ENCODE measurements at regions not wholly inside any gene's neighbourhood (a gene's known extent, or its start where the extent isn't known, plus 50 kb on each side); places are given as distances from the start of the nearest gene placed in this dataset.

DNA sequence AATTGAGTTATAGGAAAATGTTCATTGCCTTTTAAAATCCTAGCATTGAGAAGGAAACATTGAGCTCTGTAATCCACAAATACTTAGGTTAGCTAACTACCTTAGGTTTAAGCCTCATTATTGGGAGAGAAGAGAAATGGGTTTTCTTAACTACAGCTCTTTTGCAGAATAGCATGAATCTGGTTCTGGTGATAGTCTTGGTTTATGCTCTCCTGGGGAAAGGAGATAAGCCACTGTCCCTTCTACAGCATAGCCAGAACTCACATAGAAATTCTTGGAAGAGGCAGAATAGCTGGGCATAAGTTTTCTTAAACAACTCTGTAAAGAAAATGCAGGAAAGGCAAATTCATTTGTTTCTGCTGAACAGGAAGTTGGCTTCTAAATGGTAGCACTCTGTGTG, 378.6 kb upstream of the CHRM2 start:
- Histone ChIP-seq H2AFZ (no peak overlapping the region), H3K79me2 (no peaks in the 10 kb centered on the region), H3K36me3 (replicated peaks; ENCODE audit: insufficient read depth, low read depth) (no peaks in the 10 kb centered on the region), H3K4me3 (no peak overlapping the region), H3K27ac (no peak overlapping the region), H3K4me2 (no peak overlapping the region), H3K27me3 (no peaks in the 10 kb centered on the region), H3K9me2 (replicated peaks; ENCODE audit: insufficient read depth) (no peaks in the 10 kb centered on the region), H4K20me1 (ENCODE audit: insufficient read depth, poor library complexity, severe bottlenecking) (no peaks in the 10 kb centered on the region), H3K9me3 (ENCODE audit: low read depth) (no peaks in the 10 kb centered on the region), H3K4me1 (ENCODE audit: insufficient read depth) (no peaks in the 10 kb centered on the region)
- no peak for DNase-seq (ENCODE audit: low spot score)
- TF ChIP-seq CTCF (IDR thresholded peaks at IDR 0.05; ENCODE audit: poor library complexity) = no peak
- no peak for TF ChIP-seq EZH2phosphoT487 (IDR thresholded peaks at IDR 0.05; ENCODE audit: low read depth, severe bottlenecking, unreplicated experiment)
- TF ChIP-seq EZH2 (IDR thresholded peaks at IDR 0.05; ENCODE audit: borderline replicate concordance) = no peak

DNA sequence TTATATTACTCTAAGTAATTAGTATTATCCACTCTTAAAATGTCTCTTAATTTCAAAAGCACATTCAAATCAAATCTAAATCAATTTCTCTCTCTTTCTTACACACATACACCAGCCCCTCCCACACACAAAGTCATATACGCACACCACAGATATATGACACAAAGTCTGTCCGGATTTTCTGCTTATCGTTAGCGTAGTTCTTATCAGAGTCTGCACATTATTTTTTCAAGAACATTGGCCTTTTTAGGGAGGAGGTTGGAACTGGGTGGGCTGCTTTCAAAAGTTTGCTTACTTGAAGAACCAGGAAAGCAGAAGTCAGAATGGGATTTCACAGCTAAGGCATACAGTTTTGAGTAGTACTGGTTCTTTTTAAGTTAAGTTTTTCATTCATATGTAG, 387.6 kb upstream of the CHRM2 start:
- H3K36me3 ChIP-seq (replicated peaks; ENCODE audit: insufficient read depth, low read depth) = no peaks in the 10 kb centered on the region
- H3K27ac ChIP-seq = no peak overlapping the region
- H2AFZ ChIP-seq = no peak overlapping the region
- no peak for TF ChIP-seq CTCF (IDR thresholded peaks at IDR 0.05; ENCODE audit: poor library complexity)
- H3K27me3 ChIP-seq = no peaks in the 10 kb centered on the region
- WGBS (ENCODE audit: low lambda C conversion rate, missing lambda C conversion rate) = 47% methylated on average over 4 of the region's 4 CpGs
- H4K20me1 ChIP-seq (ENCODE audit: insufficient read depth, poor library complexity, severe bottlenecking) = no peaks in the 10 kb centered on the region
- DNase-seq (ENCODE audit: low spot score) = no peak
- no peaks in the 10 kb centered on the region for H3K79me2 ChIP-seq
- no peaks in the 10 kb centered on the region for H3K4me1 ChIP-seq (ENCODE audit: insufficient read depth)
- H3K4me3 ChIP-seq = no peak overlapping the region
- H3K9me2 ChIP-seq (replicated peaks; ENCODE audit: insufficient read depth) = no peaks in the 10 kb centered on the region
- no peak overlapping the region for H3K4me2 ChIP-seq
- H3K9me3 ChIP-seq (ENCODE audit: low read depth) = no peaks in the 10 kb centered on the region

GRCh38 chr7:136479922-136480321, 388.5 kb upstream of the CHRM2 start:
- Histone ChIP-seq H3K9me3 (ENCODE audit: low read depth) (no peaks in the 10 kb centered on the region), H3K79me2 (no peaks in the 10 kb centered on the region), H3K4me1 (ENCODE audit: insufficient read depth) (no peaks in the 10 kb centered on the region), H4K20me1 (ENCODE audit: insufficient read depth, poor library complexity, severe bottlenecking) (no peaks in the 10 kb centered on the region), H2AFZ (no peak overlapping the region), H3K27ac (no peak overlapping the region), H3K4me2 (no peak overlapping the region), H3K27me3 (no peaks in the 10 kb centered on the region), H3K4me3 (no peak overlapping the region), H3K9me2 (replicated peaks; ENCODE audit: insufficient read depth) (no peaks in the 10 kb centered on the region), H3K36me3 (replicated peaks; ENCODE audit: insufficient read depth, low read depth) (no peaks in the 10 kb centered on the region)
- 94% methylated on average over 2 of the region's 2 CpGs for WGBS (ENCODE audit: low lambda C conversion rate, missing lambda C conversion rate)
- DNase-seq (ENCODE audit: low spot score) = no peak
- no peak for TF ChIP-seq CTCF (IDR thresholded peaks at IDR 0.05; ENCODE audit: poor library complexity)
- TF ChIP-seq EZH2phosphoT487 (IDR thresholded peaks at IDR 0.05; ENCODE audit: low read depth, severe bottlenecking, unreplicated experiment) = no peak
- no peak for TF ChIP-seq EZH2 (IDR thresholded peaks at IDR 0.05; ENCODE audit: borderline replicate concordance)

DNA sequence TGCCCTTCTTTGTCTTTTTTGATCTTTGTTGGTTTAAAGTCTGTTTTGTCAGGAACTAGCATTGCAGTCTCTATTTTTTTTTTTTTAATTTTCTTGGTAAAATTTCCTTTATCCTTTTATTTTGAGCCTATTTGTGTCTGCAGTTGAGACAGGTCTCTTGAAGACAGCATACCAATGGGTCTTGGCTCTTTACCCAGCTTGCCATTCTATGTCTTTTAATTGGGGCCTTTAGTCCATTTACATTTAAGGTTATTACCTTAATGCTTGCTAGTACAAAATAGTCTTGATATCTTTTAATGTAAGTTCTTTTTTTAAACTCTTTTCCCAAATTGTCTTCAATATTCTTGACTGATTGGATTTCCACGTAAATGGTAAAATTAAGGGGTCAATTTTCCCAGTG, 398.3 kb upstream of the CHRM2 start:
- no peaks in the 10 kb centered on the region for H3K36me3 ChIP-seq (replicated peaks; ENCODE audit: insufficient read depth, low read depth)
- H3K27me3 ChIP-seq = no peaks in the 10 kb centered on the region
- no peak overlapping the region for H2AFZ ChIP-seq
- no peak overlapping the region for H3K4me3 ChIP-seq
- 71% methylated on average over 1 of the region's 1 CpG for WGBS (ENCODE audit: low lambda C conversion rate, missing lambda C conversion rate)
- H3K9me3 ChIP-seq (ENCODE audit: low read depth) = no peaks in the 10 kb centered on the region
- TF ChIP-seq CTCF (IDR thresholded peaks at IDR 0.05; ENCODE audit: poor library complexity) = no peak
- no peak for TF ChIP-seq EZH2phosphoT487 (IDR thresholded peaks at IDR 0.05; ENCODE audit: low read depth, severe bottlenecking, unreplicated experiment)
- no peak for TF ChIP-seq EZH2 (IDR thresholded peaks at IDR 0.05; ENCODE audit: borderline replicate concordance)
- H4K20me1 ChIP-seq (ENCODE audit: insufficient read depth, poor library complexity, severe bottlenecking) = no peaks in the 10 kb centered on the region
- H3K79me2 ChIP-seq = no peaks in the 10 kb centered on the region
- no peaks in the 10 kb centered on the region for H3K9me2 ChIP-seq (replicated peaks; ENCODE audit: insufficient read depth)
- H3K4me1 ChIP-seq (ENCODE audit: insufficient read depth) = no peaks in the 10 kb centered on the region
- H3K27ac ChIP-seq = no peak overlapping the region
- no peak for DNase-seq (ENCODE audit: low spot score)
- no peak overlapping the region for H3K4me2 ChIP-seq
